Endothelial cell of umbilical vein (primary cell): ENCODE measurements at regions not wholly inside any gene's neighbourhood (a gene's known extent, or its start where the extent isn't known, plus 50 kb on each side); places are given as distances from the start of the nearest gene placed in this dataset.

Experiments used
- EZH2 ChIP-seq: IDR thresholded peaks from 2 replicates; pipeline ENCODE4 v1.6.1; 2012; ENCODE audit warnings: borderline replicate concordance, low read depth, mild to moderate bottlenecking, moderate library complexity, low read length, inconsistent platforms; ENCODE audit not compliant: severe bottlenecking
- FOS ChIP-seq: IDR thresholded peaks from 2 replicates; pipeline ENCODE4 v1.6.1; 2011; ENCODE audit warnings: mild to moderate bottlenecking, low read length, moderate library complexity, borderline replicate concordance; ENCODE audit not compliant: insufficient read depth
- GATA2 ChIP-seq: IDR thresholded peaks from 2 replicates; pipeline ENCODE4 v1.7.0; 2011; ENCODE audit warnings: low read depth, mild to moderate bottlenecking, moderate library complexity, mixed read lengths, low read length; ENCODE audit not compliant: insufficient read length, insufficient read depth
- JUN ChIP-seq: IDR thresholded peaks from 2 replicates; pipeline ENCODE4 v1.6.1; 2011; ENCODE audit warnings: borderline replicate concordance, low read depth; ENCODE audit not compliant: insufficient read length, insufficient read depth
- MYC ChIP-seq: IDR thresholded peaks from one replicate; pipeline ENCODE4 v1.6.1; 2011; ENCODE audit warnings: mild to moderate bottlenecking, low read depth, low read length
- POLR2A ChIP-seq: IDR thresholded peaks from 2 replicates; pipeline ENCODE4 v1.6.1; 2012; ENCODE audit warnings: low read depth, mild to moderate bottlenecking, control low read depth, low read length
- POLR2AphosphoS5 ChIP-seq: IDR thresholded peaks from 2 replicates; pipeline ENCODE4 v1.6.1; 2012; ENCODE audit warnings: low read depth, mild to moderate bottlenecking, control low read depth, low read length, moderate library complexity; ENCODE audit not compliant: insufficient read depth
- TF ChIP-seq, protein P1 (sequence below), 2 donors: IDR thresholded peaks; 1 replicate in 1 of 2; 2 replicates in 1 of 2; pipeline ENCODE4 v1.5.1; 2011; ENCODE audit warnings: low read length in 2 of 2, mild to moderate bottlenecking in 2 of 2, moderate library complexity in 2 of 2, control low read depth in 1 of 2, inconsistent platforms in 1 of 2, low read depth in 1 of 2; ENCODE audit not compliant: insufficient read depth in 1 of 2; ENCODE audit errors: extremely low read depth in 1 of 2
- TF ChIP-seq, protein P2 (sequence below): IDR thresholded peaks from 2 replicates; pipeline ENCODE4 v1.6.1; 2011; ENCODE audit not compliant: insufficient read depth, insufficient read length

GRCh38 chr20:48096957-48097890, 311.9 kb upstream of the SULF2 start:
- TF ChIP-seq POLR2A (no peak), JUN (no peak), POLR2AphosphoS5 (no peak), EZH2 (no peak), MYC (no peak), GATA2 (no peak), FOS (no peak)
- TF ChIP-seq, protein P1, sequence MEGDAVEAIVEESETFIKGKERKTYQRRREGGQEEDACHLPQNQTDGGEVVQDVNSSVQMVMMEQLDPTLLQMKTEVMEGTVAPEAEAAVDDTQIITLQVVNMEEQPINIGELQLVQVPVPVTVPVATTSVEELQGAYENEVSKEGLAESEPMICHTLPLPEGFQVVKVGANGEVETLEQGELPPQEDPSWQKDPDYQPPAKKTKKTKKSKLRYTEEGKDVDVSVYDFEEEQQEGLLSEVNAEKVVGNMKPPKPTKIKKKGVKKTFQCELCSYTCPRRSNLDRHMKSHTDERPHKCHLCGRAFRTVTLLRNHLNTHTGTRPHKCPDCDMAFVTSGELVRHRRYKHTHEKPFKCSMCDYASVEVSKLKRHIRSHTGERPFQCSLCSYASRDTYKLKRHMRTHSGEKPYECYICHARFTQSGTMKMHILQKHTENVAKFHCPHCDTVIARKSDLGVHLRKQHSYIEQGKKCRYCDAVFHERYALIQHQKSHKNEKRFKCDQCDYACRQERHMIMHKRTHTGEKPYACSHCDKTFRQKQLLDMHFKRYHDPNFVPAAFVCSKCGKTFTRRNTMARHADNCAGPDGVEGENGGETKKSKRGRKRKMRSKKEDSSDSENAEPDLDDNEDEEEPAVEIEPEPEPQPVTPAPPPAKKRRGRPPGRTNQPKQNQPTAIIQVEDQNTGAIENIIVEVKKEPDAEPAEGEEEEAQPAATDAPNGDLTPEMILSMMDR (IDR thresholded peaks at IDR 0.05; ENCODE audit: extremely low read depth in 1 of 2, insufficient read depth in 1 of 2, low read depth in 1 of 2, low read length in 2 of 2): no peak
- TF ChIP-seq, protein P2, sequence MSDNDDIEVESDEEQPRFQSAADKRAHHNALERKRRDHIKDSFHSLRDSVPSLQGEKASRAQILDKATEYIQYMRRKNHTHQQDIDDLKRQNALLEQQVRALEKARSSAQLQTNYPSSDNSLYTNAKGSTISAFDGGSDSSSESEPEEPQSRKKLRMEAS: no peak
